ENCODE measurements at regions not wholly inside any gene's neighbourhood (a gene's known extent, or its start where the extent isn't known, plus 50 kb on each side); places are given as distances from the start of the nearest gene placed in this dataset.

- Histone ChIP-seq H3K9me3 (ENCODE audit: insufficient read depth, low read depth, low read length) (0 out of 2 replicates have a peak, but pooled peaks cover 4% of the 10 kb centered on the region), H3K9ac (ENCODE audit: low read depth, low read length, poor library complexity, severe bottlenecking) (no peak overlapping the region), H3K36me3 (ENCODE audit: insufficient read depth, low read length) (no peaks in the 10 kb centered on the region), H2AFZ (ENCODE audit: low read length) (no peak overlapping the region), H3K4me2 (ENCODE audit: low read depth, low read length, poor library complexity, severe bottlenecking) (no peak overlapping the region), H3F3A (ENCODE audit: low read depth) (no peaks in the 10 kb centered on the region), H3K4me3 (ENCODE audit: low read length, poor library complexity, severe bottlenecking) (no peak overlapping the region), H3K79me2 (ENCODE audit: insufficient read depth, low read length) (no peaks in the 10 kb centered on the region), H3K27me3 (ENCODE audit: insufficient read depth, low read length, poor library complexity, severe bottlenecking) (no peaks in the 10 kb centered on the region), H3K9me2 (replicated peaks; ENCODE audit: low read depth, low read length) (no peaks in the 10 kb centered on the region), H4K20me1 (ENCODE audit: insufficient read depth, low read length, poor library complexity, severe bottlenecking) (no peaks in the 10 kb centered on the region), H3K4me1 (ENCODE audit: insufficient read depth, low read length, poor library complexity, severe bottlenecking) (no peaks in the 10 kb centered on the region)
- TF ChIP-seq CTCF (conservative IDR thresholded peaks at IDR 0.05; ENCODE audit: low read length) (no peak), EZH2phosphoT487 (IDR thresholded peaks at IDR 0.05; ENCODE audit: borderline replicate concordance) (no peak)
These were observed 728.2 kb downstream of the BRINP1 start for GRCh38 chr9:118640836-118641560.

GRCh38 chr9:118643118-118643517 lies 726.1 kb downstream of the BRINP1 start:
- Histone ChIP-seq H3K9me3 (ENCODE audit: insufficient read depth, low read depth, low read length) (0 out of 2 replicates have a peak, but pooled peaks cover 4% of the 10 kb centered on the region), H3F3A (ENCODE audit: low read depth) (no peaks in the 10 kb centered on the region), H4K20me1 (ENCODE audit: insufficient read depth, low read length, poor library complexity, severe bottlenecking) (no peaks in the 10 kb centered on the region), H3K4me2 (ENCODE audit: low read depth, low read length, poor library complexity, severe bottlenecking) (no peak overlapping the region), H3K79me2 (ENCODE audit: insufficient read depth, low read length) (no peaks in the 10 kb centered on the region), H3K9me2 (replicated peaks; ENCODE audit: low read depth, low read length) (no peaks in the 10 kb centered on the region), H3K4me1 (ENCODE audit: insufficient read depth, low read length, poor library complexity, severe bottlenecking) (no peaks in the 10 kb centered on the region), H3K4me3 (ENCODE audit: low read length, poor library complexity, severe bottlenecking) (no peak overlapping the region), H3K9ac (ENCODE audit: low read depth, low read length, poor library complexity, severe bottlenecking) (no peak overlapping the region), H3K27me3 (ENCODE audit: insufficient read depth, low read length, poor library complexity, severe bottlenecking) (no peaks in the 10 kb centered on the region), H3K36me3 (ENCODE audit: insufficient read depth, low read length) (no peaks in the 10 kb centered on the region), H2AFZ (ENCODE audit: low read length) (no peak overlapping the region)
- TF ChIP-seq CTCF (conservative IDR thresholded peaks at IDR 0.05; ENCODE audit: low read length) (no peak), EZH2phosphoT487 (IDR thresholded peaks at IDR 0.05; ENCODE audit: borderline replicate concordance) (no peak)

- 0 out of 2 replicates have a peak, but pooled peaks cover 4% of the 10 kb centered on the region for H3K9me3 ChIP-seq (ENCODE audit: insufficient read depth, low read depth, low read length)
- no peak for TF ChIP-seq CTCF (conservative IDR thresholded peaks at IDR 0.05; ENCODE audit: low read length)
- no peak for TF ChIP-seq EZH2phosphoT487 (IDR thresholded peaks at IDR 0.05; ENCODE audit: borderline replicate concordance)
- H3K4me1 ChIP-seq (ENCODE audit: insufficient read depth, low read length, poor library complexity, severe bottlenecking) = no peaks in the 10 kb centered on the region
- no peaks in the 10 kb centered on the region for H3F3A ChIP-seq (ENCODE audit: low read depth)
- H2AFZ ChIP-seq (ENCODE audit: low read length) = no peak overlapping the region
- no peaks in the 10 kb centered on the region for H3K79me2 ChIP-seq (ENCODE audit: insufficient read depth, low read length)
- no peak overlapping the region for H3K9ac ChIP-seq (ENCODE audit: low read depth, low read length, poor library complexity, severe bottlenecking)
- H3K9me2 ChIP-seq (replicated peaks; ENCODE audit: low read depth, low read length) = no peaks in the 10 kb centered on the region
- H3K4me2 ChIP-seq (ENCODE audit: low read depth, low read length, poor library complexity, severe bottlenecking) = no peak overlapping the region
- no peaks in the 10 kb centered on the region for H4K20me1 ChIP-seq (ENCODE audit: insufficient read depth, low read length, poor library complexity, severe bottlenecking)
- H3K36me3 ChIP-seq (ENCODE audit: insufficient read depth, low read length) = no peaks in the 10 kb centered on the region
- no peaks in the 10 kb centered on the region for H3K27me3 ChIP-seq (ENCODE audit: insufficient read depth, low read length, poor library complexity, severe bottlenecking)
- H3K4me3 ChIP-seq (ENCODE audit: low read length, poor library complexity, severe bottlenecking) = no peak overlapping the region
These were observed 725.2 kb downstream of the BRINP1 start for GRCh38 chr9:118644066-118644465.
